ENCODE measurements at regions not wholly inside any gene's neighbourhood (a gene's known extent, or its start where the extent isn't known, plus 50 kb on each side); places are given as distances from the start of the nearest gene placed in this dataset.

DNA sequence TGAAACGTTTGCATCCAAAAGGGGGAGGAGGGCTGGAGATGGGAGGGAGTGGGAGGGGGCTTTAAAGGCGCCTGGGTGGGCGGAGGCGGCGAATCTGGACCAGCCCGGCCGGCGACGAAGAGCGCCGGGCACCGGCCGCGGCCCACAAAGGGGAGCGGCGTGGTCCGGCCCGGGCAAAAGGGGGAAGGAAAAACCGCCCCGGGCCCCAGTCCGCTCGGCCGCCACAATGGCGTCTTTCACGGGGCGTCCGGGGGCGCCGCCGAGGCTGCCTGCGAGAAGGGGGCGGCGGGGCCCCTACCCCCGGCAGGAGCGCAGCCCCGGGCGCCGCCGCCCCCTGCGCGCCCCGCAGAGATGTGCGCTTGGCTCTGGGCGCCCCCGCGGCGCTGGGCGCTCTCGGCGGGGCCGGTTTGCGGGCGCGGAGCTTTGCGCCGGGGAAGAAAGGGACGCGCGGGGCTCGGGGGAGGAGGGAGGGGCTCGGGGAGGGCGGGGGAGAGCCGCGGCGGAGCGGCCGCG lies 108.1 kb upstream of the KCTD1 start:
- DNase-seq (ENCODE audit: low read depth, low spot score): no peak

GRCh38 chr18:26655525-26656430 lies 107.4 kb upstream of the KCTD1 start:
- peaks cover 6% of the 10 kb centered on the region for H3K27me3 ChIP-seq (ENCODE audit: insufficient read depth, insufficient read length)
- no peak overlapping the region for H3K9ac ChIP-seq (ENCODE audit: insufficient read length, low read depth)
- peak overlapping the region; percentile 28 for H3K4me3 ChIP-seq (ENCODE audit: insufficient read length, low read depth)
- H3K4me1 ChIP-seq (ENCODE audit: insufficient read depth, insufficient read length): no peaks in the 10 kb centered on the region
- no peaks in the 10 kb centered on the region for H3K9me3 ChIP-seq (ENCODE audit: insufficient read depth, low read length)
- H3K36me3 ChIP-seq (ENCODE audit: insufficient read depth, insufficient read length, low read length): no peaks in the 10 kb centered on the region
- no peak for TF ChIP-seq ZNF274 (IDR thresholded peaks at IDR 0.05; ENCODE audit: low read depth, low read length)
- TF ChIP-seq YY1 (IDR thresholded peaks at IDR 0.05; ENCODE audit: insufficient read depth, insufficient read length): no peak
- TF ChIP-seq SUZ12 (IDR thresholded peaks at IDR 0.05; ENCODE audit: extremely low read depth, insufficient read depth, insufficient read length): no peak
- DNase-seq (ENCODE audit: low read depth, low spot score): no peak

More for the DNA sequence above, 108.1 kb upstream of the KCTD1 start:
- no peaks in the 10 kb centered on the region for H3K36me3 ChIP-seq (ENCODE audit: insufficient read depth, insufficient read length, low read length)
- no peaks in the 10 kb centered on the region for H3K9me3 ChIP-seq (ENCODE audit: insufficient read depth, low read length)
- no peak for TF ChIP-seq SUZ12 (IDR thresholded peaks at IDR 0.05; ENCODE audit: extremely low read depth, insufficient read depth, insufficient read length)
- no peak for TF ChIP-seq ZNF274 (IDR thresholded peaks at IDR 0.05; ENCODE audit: low read depth, low read length)
- no peaks in the 10 kb centered on the region for H3K4me1 ChIP-seq (ENCODE audit: insufficient read depth, insufficient read length)
- peaks cover 6% of the 10 kb centered on the region for H3K27me3 ChIP-seq (ENCODE audit: insufficient read depth, insufficient read length)
- H3K9ac ChIP-seq (ENCODE audit: insufficient read length, low read depth): no peak overlapping the region
- peak overlapping the region; percentile 28 for H3K4me3 ChIP-seq (ENCODE audit: insufficient read length, low read depth)

DNA sequence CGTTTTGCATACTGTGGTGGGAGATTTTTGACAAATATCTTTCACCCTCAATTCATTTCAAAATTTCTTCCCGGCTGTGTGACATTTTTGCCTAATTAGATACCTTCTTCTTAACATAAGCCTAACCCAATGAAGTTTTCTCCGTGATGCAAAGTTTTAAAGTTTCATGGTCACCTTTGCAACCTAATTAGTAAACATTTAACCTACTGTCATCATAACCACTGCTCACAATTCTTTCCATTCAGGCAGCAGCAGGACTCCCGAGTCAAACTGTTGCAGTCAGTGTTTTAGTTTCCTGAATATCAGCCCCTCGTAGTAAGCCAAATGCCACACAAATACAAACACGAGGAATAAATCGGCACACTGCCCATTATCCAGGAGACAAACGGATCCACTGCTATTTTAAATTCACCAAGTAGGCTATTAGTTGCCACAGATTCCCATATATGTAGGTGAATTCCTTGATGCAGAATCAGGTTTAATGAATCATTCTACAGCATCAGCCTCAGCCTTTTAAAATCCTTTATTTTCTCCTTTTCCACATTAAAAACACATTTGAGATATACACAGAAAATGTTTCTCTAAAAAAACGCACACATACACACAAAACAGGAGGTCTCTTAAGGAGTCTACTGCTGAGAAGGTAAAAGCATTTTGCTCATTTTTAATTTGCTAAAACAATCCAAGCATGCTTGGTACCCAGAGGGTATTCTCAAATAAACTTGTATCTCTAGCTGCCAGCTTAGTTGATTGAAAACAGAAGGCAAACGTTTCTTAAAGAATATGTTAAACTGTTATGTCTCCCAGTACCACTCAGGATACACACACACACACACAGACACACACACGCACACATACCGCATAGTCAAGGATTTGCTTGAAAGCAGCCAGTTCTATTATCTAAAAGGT lies 106.5 kb upstream of the KCTD1 start:
- no peak for TF ChIP-seq ZNF274 (IDR thresholded peaks at IDR 0.05; ENCODE audit: low read depth, low read length)
- TF ChIP-seq YY1 (IDR thresholded peaks at IDR 0.05; ENCODE audit: insufficient read depth, insufficient read length): no peak
- no peak for TF ChIP-seq SUZ12 (IDR thresholded peaks at IDR 0.05; ENCODE audit: extremely low read depth, insufficient read depth, insufficient read length)
- no peaks in the 10 kb centered on the region for H3K36me3 ChIP-seq (ENCODE audit: insufficient read depth, insufficient read length, low read length)
- H3K4me1 ChIP-seq (ENCODE audit: insufficient read depth, insufficient read length): no peaks in the 10 kb centered on the region
- no peak overlapping the region for H3K9ac ChIP-seq (ENCODE audit: insufficient read length, low read depth)
- no peak overlapping the region for H3K4me3 ChIP-seq (ENCODE audit: insufficient read length, low read depth)
- DNase-seq (ENCODE audit: low read depth, low spot score): no peak
- peaks cover 6% of the 10 kb centered on the region for H3K27me3 ChIP-seq (ENCODE audit: insufficient read depth, insufficient read length)
- H3K9me3 ChIP-seq (ENCODE audit: insufficient read depth, low read length): no peaks in the 10 kb centered on the region

- Histone ChIP-seq H3K4me1 (ENCODE audit: insufficient read depth, insufficient read length) (no peaks in the 10 kb centered on the region), H3K36me3 (ENCODE audit: insufficient read depth, insufficient read length, low read length) (no peaks in the 10 kb centered on the region), H3K9ac (ENCODE audit: insufficient read length, low read depth) (no peak overlapping the region), H3K4me3 (ENCODE audit: insufficient read length, low read depth) (no peak overlapping the region), H3K9me3 (ENCODE audit: insufficient read depth, low read length) (no peaks in the 10 kb centered on the region), H3K27me3 (ENCODE audit: insufficient read depth, insufficient read length) (peaks cover 6% of the 10 kb centered on the region)
- DNase-seq (ENCODE audit: low read depth, low spot score): no peak
- TF ChIP-seq ZNF274 (IDR thresholded peaks at IDR 0.05; ENCODE audit: low read depth, low read length) (no peak), YY1 (IDR thresholded peaks at IDR 0.05; ENCODE audit: insufficient read depth, insufficient read length) (no peak), SUZ12 (IDR thresholded peaks at IDR 0.05; ENCODE audit: extremely low read depth, insufficient read depth, insufficient read length) (no peak)
These were observed 105.7 kb upstream of the KCTD1 start for GRCh38 chr18:26653943-26654615.

- Histone ChIP-seq H3K9me3 (ENCODE audit: insufficient read depth, low read length) (no peaks in the 10 kb centered on the region), H3K4me3 (ENCODE audit: insufficient read length, low read depth) (no peak overlapping the region), H3K4me1 (ENCODE audit: insufficient read depth, insufficient read length) (no peaks in the 10 kb centered on the region), H3K36me3 (ENCODE audit: insufficient read depth, insufficient read length, low read length) (no peaks in the 10 kb centered on the region), H3K27me3 (ENCODE audit: insufficient read depth, insufficient read length) (peaks cover 6% of the 10 kb centered on the region), H3K9ac (ENCODE audit: insufficient read length, low read depth) (no peak overlapping the region)
- TF ChIP-seq ZNF274 (IDR thresholded peaks at IDR 0.05; ENCODE audit: low read depth, low read length) (no peak), YY1 (IDR thresholded peaks at IDR 0.05; ENCODE audit: insufficient read depth, insufficient read length) (no peak), SUZ12 (IDR thresholded peaks at IDR 0.05; ENCODE audit: extremely low read depth, insufficient read depth, insufficient read length) (no peak)
- no peak for DNase-seq (ENCODE audit: low read depth, low spot score)
These were observed 104.1 kb upstream of the KCTD1 start for GRCh38 chr18:26652501-26652900.

DNA sequence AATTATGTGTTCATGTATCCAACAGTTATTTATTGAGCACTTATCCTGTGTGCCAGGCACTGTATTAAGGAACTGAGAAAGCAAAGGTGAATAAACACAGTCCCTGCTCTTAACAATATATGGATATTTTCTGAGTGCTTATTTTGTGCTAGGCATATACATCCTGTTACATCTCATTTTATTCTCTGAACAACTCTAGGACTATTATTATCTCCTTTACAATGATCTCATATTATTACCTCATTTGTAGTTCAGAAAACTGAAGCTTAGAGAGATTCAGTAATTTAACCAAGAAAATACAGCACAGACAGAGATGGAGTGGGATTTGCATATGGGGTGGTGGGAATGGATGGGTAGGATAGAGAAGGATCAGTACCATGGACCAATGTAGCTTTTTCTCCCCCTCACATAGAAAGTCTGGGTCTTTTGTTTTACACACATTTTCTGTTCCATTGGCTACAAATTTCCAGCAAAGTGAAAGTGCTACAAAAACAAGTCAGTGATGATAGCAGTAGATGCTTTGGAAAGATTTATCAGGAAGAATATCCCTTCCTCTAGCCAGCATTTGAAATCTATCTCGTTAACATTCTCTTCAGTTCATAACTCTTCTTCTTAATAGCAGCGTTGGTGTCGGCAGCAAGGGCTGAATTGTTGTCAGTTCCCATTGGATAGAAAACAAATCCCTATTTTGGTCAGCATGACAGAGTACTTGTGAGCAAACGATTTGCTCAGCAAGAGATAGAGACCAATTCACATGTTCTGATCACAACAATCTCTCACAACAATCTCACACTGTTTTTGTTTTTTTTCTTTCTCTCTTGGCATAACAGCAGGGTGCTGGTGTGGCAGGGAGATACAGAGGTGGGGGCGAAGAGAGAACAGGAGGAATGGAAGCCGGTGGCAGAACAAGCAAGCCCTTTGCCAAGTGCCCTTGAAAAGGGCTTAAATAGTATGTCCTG lies 102.2 kb upstream of the KCTD1 start:
- DNase-seq (ENCODE audit: low read depth, low spot score): no peak
- H3K36me3 ChIP-seq (ENCODE audit: insufficient read depth, insufficient read length, low read length): no peaks in the 10 kb centered on the region
- peaks cover 4% of the 10 kb centered on the region for H3K27me3 ChIP-seq (ENCODE audit: insufficient read depth, insufficient read length)
- H3K4me3 ChIP-seq (ENCODE audit: insufficient read length, low read depth): no peak overlapping the region
- H3K9ac ChIP-seq (ENCODE audit: insufficient read length, low read depth): no peak overlapping the region
- TF ChIP-seq SUZ12 (IDR thresholded peaks at IDR 0.05; ENCODE audit: extremely low read depth, insufficient read depth, insufficient read length): no peak
- TF ChIP-seq ZNF274 (IDR thresholded peaks at IDR 0.05; ENCODE audit: low read depth, low read length): no peak
- no peak for TF ChIP-seq YY1 (IDR thresholded peaks at IDR 0.05; ENCODE audit: insufficient read depth, insufficient read length)
- no peaks in the 10 kb centered on the region for H3K4me1 ChIP-seq (ENCODE audit: insufficient read depth, insufficient read length)
- H3K9me3 ChIP-seq (ENCODE audit: insufficient read depth, low read length): no peaks in the 10 kb centered on the region

Measured in NT2/D1 (cell line).